GM21381 (cell line): ENCODE measurements at regions not wholly inside any gene's neighbourhood (a gene's known extent, or its start where the extent isn't known, plus 50 kb on each side); places are given as distances from the start of the nearest gene placed in this dataset.

Experiments
- ATAC-seq: cut with Tn5 transposase; IDR thresholded peaks from one replicate; pipeline ENCODE4 v1.9.1; 2021; ENCODE audit warnings: mild to moderate bottlenecking, moderate library complexity; ENCODE audit not compliant: unreplicated experiment

GRCh38 chr6:169048185-169048864 is 205.3 kb downstream of the THBS2 start:
- ATAC-seq = no peak

DNA sequence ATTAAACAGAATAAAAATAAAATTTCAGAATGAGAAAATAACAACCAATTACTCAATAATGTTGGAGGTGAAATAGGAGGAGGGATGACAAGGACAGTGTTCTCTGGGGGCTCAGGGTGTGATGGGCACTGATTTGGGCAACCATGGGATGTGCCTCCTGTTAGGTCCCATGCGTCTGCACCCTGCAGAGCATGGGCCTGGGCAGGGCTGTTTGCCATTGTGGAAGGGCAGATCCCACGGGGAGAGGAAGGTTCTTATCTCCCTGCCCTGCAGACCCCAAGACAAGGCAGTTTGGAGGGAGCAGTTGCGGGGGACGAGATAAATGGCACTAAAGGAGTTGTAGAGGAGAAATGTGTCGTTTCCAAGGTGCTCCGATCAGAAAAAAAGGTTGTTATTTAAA is 206.3 kb downstream of the THBS2 start:
- no peak for ATAC-seq

GRCh38 chr6:169046483-169047192 is 207.0 kb downstream of the THBS2 start:
- no peak for ATAC-seq

DNA sequence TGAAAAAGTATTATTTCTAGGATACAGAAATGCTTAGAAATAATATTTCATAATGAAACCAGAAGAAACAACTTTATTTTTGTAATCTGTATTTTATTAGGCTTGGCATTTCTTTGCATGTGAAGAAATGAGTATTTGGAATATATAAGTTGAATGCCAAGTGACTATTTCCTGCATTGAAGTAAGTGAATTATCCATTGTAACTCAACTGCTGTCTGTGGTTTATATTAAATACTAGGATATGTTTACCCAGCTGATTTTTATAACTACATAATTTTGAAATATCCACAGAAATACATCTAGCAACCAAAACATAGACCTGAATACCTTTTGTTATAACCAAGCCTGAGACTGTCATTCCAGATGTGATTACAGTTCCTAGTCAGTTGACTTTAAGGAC is 207.6 kb downstream of the THBS2 start:
- ATAC-seq = no peak

- ATAC-seq = no peak
These were observed 208.2 kb downstream of the THBS2 start for GRCh38 chr6:169045486-169045885.

DNA sequence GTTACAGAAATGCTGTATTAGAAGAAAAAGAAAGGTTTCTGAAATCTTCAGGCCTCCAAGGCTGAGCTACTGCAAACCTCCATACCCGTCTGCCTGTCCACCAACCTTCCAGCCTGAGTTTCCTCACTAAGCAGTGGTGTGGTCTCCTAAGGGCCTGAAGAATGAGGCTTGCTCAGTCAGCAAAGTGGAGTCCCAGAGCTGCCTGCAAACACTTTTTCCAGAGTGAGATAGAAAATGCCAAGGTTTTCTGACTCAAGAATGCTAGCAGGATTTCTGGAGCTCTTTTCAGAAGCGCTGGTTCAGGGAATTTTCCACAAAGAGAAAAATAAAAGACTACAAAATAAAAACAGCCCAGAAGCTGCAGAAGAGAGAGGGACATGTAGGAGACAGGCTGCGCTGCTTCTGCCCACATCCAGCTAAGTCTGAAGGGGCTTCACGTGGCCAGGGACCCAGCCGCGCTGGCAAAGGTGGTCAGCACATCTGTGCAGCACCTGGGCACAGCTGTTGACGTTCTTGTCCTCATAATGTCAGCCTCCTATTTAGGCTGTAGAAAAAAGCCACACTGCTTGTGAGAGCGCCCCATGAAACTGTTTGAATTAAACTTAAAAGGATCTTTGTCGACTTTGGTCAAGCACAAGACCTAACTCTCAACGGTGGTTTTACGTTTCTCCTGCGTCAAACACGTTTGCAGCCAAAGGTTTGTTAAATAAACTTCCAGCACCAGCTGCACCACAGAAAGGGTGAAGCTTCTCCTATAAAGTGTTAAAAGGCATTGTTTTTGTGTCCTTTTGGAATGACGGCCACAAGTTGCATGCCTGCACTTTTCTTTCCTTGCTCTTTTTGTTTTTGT is 209.0 kb downstream of the THBS2 start:
- no peak for ATAC-seq

DNA sequence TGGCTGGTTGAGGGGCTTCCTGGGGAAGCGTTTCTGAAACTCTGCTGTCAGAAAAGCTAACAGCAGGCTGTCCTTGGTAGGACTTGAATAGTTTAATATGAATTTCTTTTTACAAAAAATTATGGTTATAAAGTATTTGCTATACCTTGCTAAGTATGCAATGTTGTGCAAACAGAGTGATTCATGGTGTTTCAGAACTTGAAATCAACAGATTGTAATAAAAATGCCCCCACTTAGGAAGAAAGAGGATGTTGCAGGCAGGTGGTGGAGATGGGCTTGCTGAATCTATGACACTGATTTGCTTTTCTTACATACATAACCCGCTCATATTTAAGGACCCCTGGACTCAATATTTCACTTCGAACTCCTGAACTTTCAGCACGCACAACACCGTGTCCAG is 211.6 kb downstream of the THBS2 start:
- no peak for ATAC-seq

DNA sequence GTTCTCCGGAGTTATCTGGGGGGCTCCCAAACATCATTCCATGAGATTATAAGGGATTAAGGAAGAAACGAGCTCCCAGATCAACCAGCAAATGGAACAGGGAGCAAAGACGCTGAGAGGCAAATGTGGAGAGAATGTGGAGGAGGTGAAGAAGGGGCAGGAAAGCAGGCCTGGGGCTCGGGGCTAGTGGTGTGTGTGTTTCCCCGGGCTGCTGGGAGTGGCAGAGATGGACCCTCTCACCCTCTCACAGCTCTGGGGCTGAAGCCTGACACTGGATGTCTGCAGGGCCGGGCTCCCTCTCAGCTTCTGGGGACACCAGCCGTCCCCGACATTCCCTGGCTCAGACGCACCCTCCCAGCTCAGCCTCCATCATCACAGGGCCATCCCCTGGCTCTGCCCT is 212.6 kb downstream of the THBS2 start:
- ATAC-seq = no peak

DNA sequence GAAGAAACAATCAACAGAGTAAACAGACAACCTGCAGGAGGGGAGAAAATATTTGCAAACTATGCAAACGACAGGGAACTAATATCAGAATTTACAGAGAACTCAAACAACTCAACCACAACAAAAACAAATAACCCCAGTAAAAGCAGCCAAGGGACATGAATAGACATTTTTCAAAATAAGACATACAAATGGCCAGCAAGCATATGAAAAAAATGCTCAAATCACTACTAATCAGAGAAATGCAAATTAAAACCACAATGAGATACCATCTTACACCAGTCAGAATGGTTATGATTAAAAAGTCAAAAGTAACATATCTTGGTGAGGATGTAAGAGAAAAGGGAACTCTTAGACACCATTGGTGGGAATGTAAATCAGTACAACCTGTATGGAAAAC is 215.0 kb downstream of the THBS2 start:
- no peak for ATAC-seq

GRCh38 chr6:169035385-169036240 is 218.0 kb downstream of the THBS2 start:
- ATAC-seq = no peak

GRCh38 chr6:169034516-169035167 is 219.0 kb downstream of the THBS2 start:
- no peak for ATAC-seq

- no peak for ATAC-seq
These were observed 223.8 kb downstream of the THBS2 start for GRCh38 chr6:169029861-169030260.

DNA sequence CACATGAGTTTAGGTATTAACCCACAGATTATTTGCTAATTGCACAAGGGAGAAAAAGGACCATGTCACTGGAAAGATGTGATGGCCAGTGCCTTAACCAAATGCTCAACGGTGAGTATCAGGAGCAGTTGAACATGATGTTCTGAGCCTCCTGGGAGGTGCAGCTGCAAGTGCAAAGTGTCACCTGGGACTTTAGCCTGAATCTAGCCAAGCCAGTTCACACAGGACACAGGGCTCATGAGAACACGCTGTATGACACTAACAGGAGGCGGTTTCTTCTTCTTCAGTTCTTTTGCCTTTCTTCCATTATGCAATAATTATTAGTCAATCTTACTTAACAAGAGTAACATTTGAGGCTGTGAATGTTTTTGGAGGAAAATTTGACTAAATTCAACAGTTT is 225.3 kb downstream of the THBS2 start:
- no peak for ATAC-seq

DNA sequence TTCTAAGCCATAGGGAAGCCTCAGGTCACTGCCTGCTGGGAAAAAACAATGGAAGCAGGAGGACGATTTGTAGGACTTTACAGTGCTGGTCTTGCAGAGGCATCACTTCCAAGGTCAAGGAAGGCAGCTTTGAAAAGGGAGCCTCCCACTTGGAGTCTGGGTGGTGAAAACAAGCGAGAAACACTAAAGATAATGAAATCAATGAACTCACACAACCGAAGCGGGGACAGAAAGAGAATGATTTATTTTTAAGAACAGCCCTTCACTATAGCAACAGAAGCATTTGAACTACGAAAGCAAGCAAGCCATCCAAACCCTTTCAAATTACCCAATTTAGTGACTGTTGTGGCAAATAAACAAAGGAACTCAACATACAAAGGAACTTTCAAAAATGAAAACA is 227.5 kb downstream of the THBS2 start:
- ATAC-seq = no peak

GRCh38 chr6:169024047-169024660 is 229.5 kb downstream of the THBS2 start:
- no peak for ATAC-seq

DNA sequence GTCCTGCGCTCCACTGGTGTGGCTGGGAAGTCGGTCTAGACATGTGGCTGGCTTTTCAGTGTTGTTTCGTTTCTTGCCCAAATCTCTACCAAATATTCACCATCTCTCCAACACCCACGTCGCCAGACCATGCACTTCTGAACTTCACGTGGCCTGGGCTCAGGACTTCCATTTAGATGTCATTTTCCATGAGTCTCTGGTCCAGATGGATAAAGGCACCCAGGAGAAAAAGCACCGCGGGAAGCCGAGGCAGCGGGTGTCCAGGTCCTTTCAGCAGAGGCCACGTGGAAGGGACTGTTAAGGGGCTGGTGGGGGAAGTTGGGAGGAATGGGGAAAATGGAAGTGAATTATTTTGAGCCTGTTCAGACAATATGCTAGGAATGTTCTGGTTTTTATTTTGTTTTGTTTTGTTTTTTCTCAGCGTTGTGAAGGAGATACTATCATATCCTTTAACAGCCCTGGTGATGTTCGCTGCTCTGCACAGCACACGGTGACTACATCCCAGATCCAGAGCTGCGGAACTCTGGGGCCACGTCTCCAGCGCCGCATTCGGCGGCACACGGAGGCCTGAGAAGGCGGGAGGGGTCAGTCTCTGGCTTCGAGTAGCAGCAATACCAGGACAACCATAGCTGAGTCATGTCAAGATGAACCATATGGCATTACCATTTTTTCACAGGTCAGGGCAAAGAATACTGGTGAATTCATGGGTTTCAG is 230.3 kb downstream of the THBS2 start:
- no peak for ATAC-seq

- ATAC-seq = no peak
These were observed 231.6 kb downstream of the THBS2 start for GRCh38 chr6:169022079-169022478.

- ATAC-seq = no peak
These were observed 232.8 kb downstream of the THBS2 start for GRCh38 chr6:169020821-169021220.
